ENCODE measurements at regions not wholly inside any gene's neighbourhood (a gene's known extent, or its start where the extent isn't known, plus 50 kb on each side); places are given as distances from the start of the nearest gene placed in this dataset.

DNA sequence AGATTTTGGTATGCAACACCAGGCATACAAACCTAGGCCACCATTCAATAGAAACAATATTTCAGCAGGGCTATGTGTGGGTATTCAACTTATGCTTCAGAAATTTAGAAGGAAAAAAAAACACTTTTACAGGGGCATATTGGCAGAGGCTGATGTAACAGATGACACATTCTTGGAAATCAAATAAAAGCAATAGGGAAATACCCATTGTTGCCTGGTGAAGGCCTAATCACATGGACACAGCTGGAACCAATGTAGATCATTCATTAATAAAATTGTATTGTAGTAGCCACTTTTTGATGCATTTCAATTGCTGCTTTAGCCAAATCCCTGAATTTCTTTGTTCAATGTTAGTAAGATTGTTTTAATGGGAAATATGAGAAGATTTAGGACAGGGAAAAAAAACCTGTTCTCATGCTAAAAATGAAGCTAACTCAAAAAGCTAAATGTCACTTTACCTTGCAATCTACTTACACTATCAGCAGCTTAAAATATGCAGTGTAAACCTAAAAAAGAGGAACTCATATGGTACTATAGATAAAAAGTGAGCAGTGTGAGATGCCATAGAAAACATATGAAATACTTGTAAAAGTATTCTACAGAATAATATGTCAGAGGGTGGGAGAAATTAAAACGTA lies 289.4 kb downstream of the ZEB2 start:
- Histone ChIP-seq H3K36me3 (ENCODE audit: control insufficient read depth in 2 of 2, insufficient read depth in 2 of 2, low read length in 1 of 2) (no peaks in the 10 kb centered on the region), H3K4me3 (ENCODE audit: low read length in 2 of 2) (no peak overlapping the region), H3K9me3 (ENCODE audit: control insufficient read depth in 2 of 2, insufficient read depth in 1 of 2, low read length in 1 of 2) (no peaks in the 10 kb centered on the region), H3K4me1 (ENCODE audit: control insufficient read depth in 2 of 2, insufficient read depth in 2 of 2, low read length in 2 of 2) (no peaks in the 10 kb centered on the region), H3K27me3 (ENCODE audit: control insufficient read depth in 2 of 2, insufficient read depth in 1 of 2, low read length in 1 of 2) (no peaks in the 10 kb centered on the region), H3K27ac (ENCODE audit: low read depth in 1 of 2, low read length in 1 of 2) (no peak overlapping the region)
- 59% methylated on average over 1 of the region's 1 CpG for WGBS
- no peak for DNase-seq (ENCODE audit: low read depth in 6 of 9, low spot score in 9 of 9)

DNA sequence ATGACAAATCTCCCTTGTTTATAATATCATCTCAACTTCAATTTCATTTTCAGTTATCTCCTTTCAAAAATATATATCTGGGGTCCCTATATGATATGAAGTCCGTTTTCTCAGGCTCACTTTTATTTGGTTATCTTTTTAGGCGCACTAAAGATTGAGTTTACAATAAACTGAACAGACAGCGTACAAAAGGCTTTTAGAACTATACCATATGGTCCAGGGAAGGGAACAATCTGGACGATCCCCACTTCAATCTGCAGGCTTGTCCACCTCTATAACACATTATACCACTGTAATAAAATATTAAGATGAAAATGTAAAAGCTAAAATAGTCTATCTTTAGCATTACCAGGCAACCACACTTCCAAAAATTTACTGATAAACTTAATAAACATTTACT lies 289.9 kb downstream of the ZEB2 start:
- Histone ChIP-seq H3K27ac (ENCODE audit: low read depth in 1 of 2, low read length in 1 of 2) (no peak overlapping the region), H3K27me3 (ENCODE audit: control insufficient read depth in 2 of 2, insufficient read depth in 1 of 2, low read length in 1 of 2) (no peaks in the 10 kb centered on the region), H3K9me3 (ENCODE audit: control insufficient read depth in 2 of 2, insufficient read depth in 1 of 2, low read length in 1 of 2) (no peaks in the 10 kb centered on the region), H3K4me1 (ENCODE audit: control insufficient read depth in 2 of 2, insufficient read depth in 2 of 2, low read length in 2 of 2) (no peaks in the 10 kb centered on the region), H3K4me3 (ENCODE audit: low read length in 2 of 2) (no peak overlapping the region), H3K36me3 (ENCODE audit: control insufficient read depth in 2 of 2, insufficient read depth in 2 of 2, low read length in 1 of 2) (no peaks in the 10 kb centered on the region)
- WGBS, result 98% methylated on average over 4 of the region's 4 CpGs
- no peak for DNase-seq (ENCODE audit: low read depth in 6 of 9, low spot score in 9 of 9)

GRCh38 chr2:144229296-144229695 lies 290.6 kb downstream of the ZEB2 start:
- Histone ChIP-seq H3K36me3 (ENCODE audit: control insufficient read depth in 2 of 2, insufficient read depth in 2 of 2, low read length in 1 of 2) (no peaks in the 10 kb centered on the region), H3K4me3 (ENCODE audit: low read length in 2 of 2) (no peak overlapping the region), H3K9me3 (ENCODE audit: control insufficient read depth in 2 of 2, insufficient read depth in 1 of 2, low read length in 1 of 2) (no peaks in the 10 kb centered on the region), H3K4me1 (ENCODE audit: control insufficient read depth in 2 of 2, insufficient read depth in 2 of 2, low read length in 2 of 2) (no peaks in the 10 kb centered on the region), H3K27me3 (ENCODE audit: control insufficient read depth in 2 of 2, insufficient read depth in 1 of 2, low read length in 1 of 2) (no peaks in the 10 kb centered on the region), H3K27ac (ENCODE audit: low read depth in 1 of 2, low read length in 1 of 2) (no peak overlapping the region)
- no peak for DNase-seq (ENCODE audit: low read depth in 6 of 9, low spot score in 9 of 9)
- 92% methylated on average over 1 of the region's 1 CpG for WGBS

GRCh38 chr2:144227427-144228105 lies 292.4 kb downstream of the ZEB2 start:
- no peaks in the 10 kb centered on the region for H3K9me3 ChIP-seq (ENCODE audit: control insufficient read depth in 2 of 2, insufficient read depth in 1 of 2, low read length in 1 of 2)
- H3K36me3 ChIP-seq (ENCODE audit: control insufficient read depth in 2 of 2, insufficient read depth in 2 of 2, low read length in 1 of 2), result no peaks in the 10 kb centered on the region
- H3K4me1 ChIP-seq (ENCODE audit: control insufficient read depth in 2 of 2, insufficient read depth in 2 of 2, low read length in 2 of 2), result no peaks in the 10 kb centered on the region
- 97% methylated on average over 2 of the region's 2 CpGs for WGBS
- DNase-seq (ENCODE audit: low read depth in 6 of 9, low spot score in 9 of 9), result no peak
- no peak overlapping the region for H3K4me3 ChIP-seq (ENCODE audit: low read length in 2 of 2)
- no peaks in the 10 kb centered on the region for H3K27me3 ChIP-seq (ENCODE audit: control insufficient read depth in 2 of 2, insufficient read depth in 1 of 2, low read length in 1 of 2)
- H3K27ac ChIP-seq (ENCODE audit: low read depth in 1 of 2, low read length in 1 of 2), result no peak overlapping the region

DNA sequence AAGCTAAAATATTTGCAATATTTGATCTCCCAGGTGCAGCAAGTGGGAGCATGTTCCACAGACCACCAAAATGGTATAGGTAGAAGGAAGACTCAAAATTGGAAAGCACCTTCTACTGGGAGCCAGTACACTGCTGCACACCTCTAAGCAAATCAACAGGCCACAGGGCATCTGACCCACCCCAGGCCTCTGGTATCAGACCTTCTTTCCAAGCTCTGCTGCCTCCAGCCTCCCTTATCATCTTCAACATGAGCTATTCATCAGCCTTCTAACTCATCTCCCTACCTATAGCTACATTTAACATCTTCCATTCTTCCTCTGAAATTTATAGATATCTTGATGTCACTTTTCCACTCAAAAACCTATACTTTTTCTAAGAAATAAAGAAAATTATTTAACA lies 294.8 kb downstream of the ZEB2 start:
- no peak for DNase-seq (ENCODE audit: low read depth in 6 of 9, low spot score in 9 of 9)
- Histone ChIP-seq H3K36me3 (ENCODE audit: control insufficient read depth in 2 of 2, insufficient read depth in 2 of 2, low read length in 1 of 2) (no peaks in the 10 kb centered on the region), H3K27ac (ENCODE audit: low read depth in 1 of 2, low read length in 1 of 2) (no peak overlapping the region), H3K4me1 (ENCODE audit: control insufficient read depth in 2 of 2, insufficient read depth in 2 of 2, low read length in 2 of 2) (no peaks in the 10 kb centered on the region), H3K4me3 (ENCODE audit: low read length in 2 of 2) (no peak overlapping the region), H3K27me3 (ENCODE audit: control insufficient read depth in 2 of 2, insufficient read depth in 1 of 2, low read length in 1 of 2) (no peaks in the 10 kb centered on the region), H3K9me3 (ENCODE audit: control insufficient read depth in 2 of 2, insufficient read depth in 1 of 2, low read length in 1 of 2) (no peaks in the 10 kb centered on the region)

- 92% methylated on average over 3 of the region's 3 CpGs for WGBS
- Histone ChIP-seq H3K4me3 (ENCODE audit: low read length in 2 of 2) (no peak overlapping the region), H3K27ac (ENCODE audit: low read depth in 1 of 2, low read length in 1 of 2) (no peak overlapping the region), H3K36me3 (ENCODE audit: control insufficient read depth in 2 of 2, insufficient read depth in 2 of 2, low read length in 1 of 2) (no peaks in the 10 kb centered on the region), H3K27me3 (ENCODE audit: control insufficient read depth in 2 of 2, insufficient read depth in 1 of 2, low read length in 1 of 2) (no peaks in the 10 kb centered on the region), H3K4me1 (ENCODE audit: control insufficient read depth in 2 of 2, insufficient read depth in 2 of 2, low read length in 2 of 2) (no peaks in the 10 kb centered on the region), H3K9me3 (ENCODE audit: control insufficient read depth in 2 of 2, insufficient read depth in 1 of 2, low read length in 1 of 2) (no peaks in the 10 kb centered on the region)
- DNase-seq (ENCODE audit: low read depth in 6 of 9, low spot score in 9 of 9), result no peak
These were observed 295.4 kb downstream of the ZEB2 start for GRCh38 chr2:144224472-144224871.

DNA sequence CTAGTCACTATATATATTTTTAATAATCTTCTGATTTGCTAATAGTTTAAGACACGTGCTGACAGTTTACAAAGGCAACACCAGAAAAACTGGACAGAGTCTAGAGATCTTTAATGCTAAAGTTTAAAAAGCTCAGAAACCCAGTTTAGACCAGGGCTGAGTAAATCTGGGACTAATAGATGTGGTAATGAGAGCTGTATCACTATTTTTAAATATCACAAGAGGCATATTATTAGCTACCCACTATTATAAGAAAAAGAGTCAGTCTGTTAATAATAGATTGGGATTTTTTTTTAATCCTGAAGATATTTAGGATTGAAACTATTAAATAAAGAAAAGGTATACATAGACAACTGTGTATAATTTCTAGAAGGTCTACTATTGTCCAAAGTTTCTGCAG lies 299.9 kb downstream of the ZEB2 start:
- H3K36me3 ChIP-seq (ENCODE audit: control insufficient read depth in 2 of 2, insufficient read depth in 2 of 2, low read length in 1 of 2), result no peaks in the 10 kb centered on the region
- no peak for DNase-seq (ENCODE audit: low read depth in 6 of 9, low spot score in 9 of 9)
- no peak overlapping the region for H3K27ac ChIP-seq (ENCODE audit: low read depth in 1 of 2, low read length in 1 of 2)
- no peaks in the 10 kb centered on the region for H3K27me3 ChIP-seq (ENCODE audit: control insufficient read depth in 2 of 2, insufficient read depth in 1 of 2, low read length in 1 of 2)
- WGBS, result 97% methylated on average over 1 of the region's 1 CpG
- H3K9me3 ChIP-seq (ENCODE audit: control insufficient read depth in 2 of 2, insufficient read depth in 1 of 2, low read length in 1 of 2), result no peaks in the 10 kb centered on the region
- H3K4me1 ChIP-seq (ENCODE audit: control insufficient read depth in 2 of 2, insufficient read depth in 2 of 2, low read length in 2 of 2), result no peaks in the 10 kb centered on the region
- no peak overlapping the region for H3K4me3 ChIP-seq (ENCODE audit: low read length in 2 of 2)

- no peak overlapping the region for H3K4me3 ChIP-seq (ENCODE audit: low read length in 2 of 2)
- no peaks in the 10 kb centered on the region for H3K4me1 ChIP-seq (ENCODE audit: control insufficient read depth in 2 of 2, insufficient read depth in 2 of 2, low read length in 2 of 2)
- no peaks in the 10 kb centered on the region for H3K36me3 ChIP-seq (ENCODE audit: control insufficient read depth in 2 of 2, insufficient read depth in 2 of 2, low read length in 1 of 2)
- WGBS, result 95% methylated on average over 5 of the region's 5 CpGs
- H3K9me3 ChIP-seq (ENCODE audit: control insufficient read depth in 2 of 2, insufficient read depth in 1 of 2, low read length in 1 of 2), result no peaks in the 10 kb centered on the region
- DNase-seq (ENCODE audit: low read depth in 6 of 9, low spot score in 9 of 9), result no peak
- H3K27ac ChIP-seq (ENCODE audit: low read depth in 1 of 2, low read length in 1 of 2), result no peak overlapping the region
- no peaks in the 10 kb centered on the region for H3K27me3 ChIP-seq (ENCODE audit: control insufficient read depth in 2 of 2, insufficient read depth in 1 of 2, low read length in 1 of 2)
These were observed 301.9 kb downstream of the ZEB2 start for GRCh38 chr2:144217853-144218633.
